HG02798 (cell line): ENCODE measurements at regions not wholly inside any gene's neighbourhood (a gene's known extent, or its start where the extent isn't known, plus 50 kb on each side); places are given as distances from the start of the nearest gene placed in this dataset.

Experiments used
- ATAC-seq: cut with Tn5 transposase; IDR thresholded peaks from one replicate; pipeline ENCODE4 v1.9.1; 2021; ENCODE audit warnings: mild to moderate bottlenecking; ENCODE audit not compliant: unreplicated experiment, poor library complexity

- ATAC-seq = no peak
Observed at GRCh38 chr21:31471865-31472264, 127.8 kb upstream of the TIAM1 start.

- ATAC-seq = no peak
Observed at GRCh38 chr21:31470896-31471694, 127.0 kb upstream of the TIAM1 start.

GRCh38 chr21:31460980-31461379 is 116.9 kb upstream of the TIAM1 start:
- ATAC-seq = no peak

GRCh38 chr21:31459457-31459856 is 115.4 kb upstream of the TIAM1 start:
- ATAC-seq = no peak

GRCh38 chr21:31457675-31458074 is 113.6 kb upstream of the TIAM1 start:
- no peak for ATAC-seq

- ATAC-seq = no peak
Observed at GRCh38 chr21:31456201-31456600, 112.1 kb upstream of the TIAM1 start.

GRCh38 chr21:31455506-31455905 is 111.4 kb upstream of the TIAM1 start:
- ATAC-seq = no peak

GRCh38 chr21:31450980-31451379 is 106.9 kb upstream of the TIAM1 start:
- no peak for ATAC-seq

GRCh38 chr21:31449921-31450535 is 106.0 kb upstream of the TIAM1 start:
- ATAC-seq = no peak

GRCh38 chr21:31448496-31448895 is 104.4 kb upstream of the TIAM1 start:
- no peak for ATAC-seq

GRCh38 chr21:31447505-31447904 is 103.4 kb upstream of the TIAM1 start:
- ATAC-seq = no peak

GRCh38 chr21:31446226-31446855 is 102.3 kb upstream of the TIAM1 start:
- ATAC-seq = peak; percentile 57

GRCh38 chr21:31445137-31445536 is 101.1 kb upstream of the TIAM1 start:
- ATAC-seq = no peak

GRCh38 chr21:31443736-31444521 is 99.9 kb upstream of the TIAM1 start:
- ATAC-seq = no peak

GRCh38 chr21:31442339-31442738 is 98.3 kb upstream of the TIAM1 start:
- no peak for ATAC-seq

- no peak for ATAC-seq
Observed at GRCh38 chr21:31429506-31429905, 85.4 kb upstream of the TIAM1 start.

- no peak for ATAC-seq
Observed at GRCh38 chr21:31426235-31426797, 82.3 kb upstream of the TIAM1 start.

- no peak for ATAC-seq
Observed at GRCh38 chr21:31425138-31425537, 81.1 kb upstream of the TIAM1 start.

- no peak for ATAC-seq
Observed at GRCh38 chr21:31424058-31424457, 80.0 kb upstream of the TIAM1 start.

GRCh38 chr21:31420988-31421387 is 76.9 kb upstream of the TIAM1 start:
- ATAC-seq = no peak
